HepG2 (cell line): ENCODE measurements at regions not wholly inside any gene's neighbourhood (a gene's known extent, or its start where the extent isn't known, plus 50 kb on each side); places are given as distances from the start of the nearest gene placed in this dataset.
A peak's percentile ranks its signal among the peaks of the same experiment; 100 is the strongest.

ENCODE experiments used
- DPF2 ChIP-seq: sonication (generic); formaldehyde crosslinking; IDR thresholded peaks from 2 replicates; pipeline ENCODE4 v1.4.0; 2020; ENCODE audit warnings: mild to moderate bottlenecking, low read depth, missing genetic modification reagents, borderline replicate concordance
- FOXJ3 ChIP-seq: sonication (generic); formaldehyde crosslinking; IDR thresholded peaks from 2 replicates; pipeline ENCODE4 v1.4.0; 2020; ENCODE audit warnings: missing genetic modification reagents, mild to moderate bottlenecking, borderline replicate concordance
- GATAD2A ChIP-seq: IDR thresholded peaks from 2 replicates; pipeline ENCODE4 v1.6.1; 2016
- GTF2F1 ChIP-seq: fragments of 150-350 bp; IDR thresholded peaks from 2 replicates; pipeline ENCODE4 v1.6.1; 2014; ENCODE audit warnings: low read length
- MAFK ChIP-seq, 2 experiments: IDR thresholded peaks in 1 of 2; conservative IDR thresholded peaks in 1 of 2; 2 replicates each; pipeline ENCODE4 v1.6.1; 2011; ENCODE audit warnings: improper control_type of control experiment in 2 of 2, low read length in 2 of 2
- NR2F6 ChIP-seq, 2 experiments: IDR thresholded peaks; 2 replicates each; pipeline ENCODE4 v1.6.1; 2016; ENCODE audit warnings: antibody characterized with exemption in 1 of 2, mild to moderate bottlenecking in 1 of 2
- ONECUT2 ChIP-seq: sonication (generic); formaldehyde crosslinking; IDR thresholded peaks from 2 replicates; pipeline ENCODE4 v1.4.0; 2020; ENCODE audit warnings: missing genetic modification reagents
- POLR2AphosphoS5 ChIP-seq: IDR thresholded peaks from 2 replicates; pipeline ENCODE4 v1.6.1; 2012; ENCODE audit warnings: low read depth, low read length
- REPIN1 ChIP-seq: sonication (generic); formaldehyde crosslinking; IDR thresholded peaks from 2 replicates; pipeline ENCODE4 v1.8.0; 2022; ENCODE audit warnings: missing genetic modification reagents, low read depth, mild to moderate bottlenecking, borderline replicate concordance
- SALL1 ChIP-seq: sonication (generic); formaldehyde crosslinking; IDR thresholded peaks from 2 replicates; pipeline ENCODE4 v1.8.0; 2022; ENCODE audit warnings: mild to moderate bottlenecking, missing genetic modification reagents
- SPEN ChIP-seq: sonication (generic); formaldehyde crosslinking; IDR thresholded peaks from 2 replicates; pipeline ENCODE4 v1.5.1; 2020; ENCODE audit warnings: low read depth, mild to moderate bottlenecking, missing genetic modification reagents
- ZMYM2 ChIP-seq: sonication (generic); formaldehyde crosslinking; IDR thresholded peaks from 2 replicates; pipeline ENCODE4 v1.8.0; 2022; ENCODE audit warnings: mild to moderate bottlenecking, missing genetic modification reagents
- ZNF615 ChIP-seq: sonication (generic); formaldehyde crosslinking; IDR thresholded peaks from 2 replicates; pipeline ENCODE4 v1.5.0; 2020; ENCODE audit warnings: mild to moderate bottlenecking, missing genetic modification reagents, borderline replicate concordance
- TF ChIP-seq, protein P1 (sequence below): sonication (generic); formaldehyde crosslinking; IDR thresholded peaks from 2 replicates; pipeline ENCODE4 v1.5.0; 2020; ENCODE audit warnings: mild to moderate bottlenecking, missing genetic modification reagents, borderline replicate concordance
- TF ChIP-seq, protein P2 (sequence below), 2 experiments: sonication (generic) in 1 of 2; formaldehyde crosslinking in 1 of 2; IDR thresholded peaks; 2 replicates each; pipeline versions ENCODE4 v1.4.0 to v1.6.1; 2016 to 2020; ENCODE audit warnings: borderline replicate concordance in 1 of 2, low read depth in 1 of 2, mild to moderate bottlenecking in 1 of 2, missing genetic modification reagents in 1 of 2
- TF ChIP-seq, protein P3 (sequence below): sonication (generic); formaldehyde crosslinking; IDR thresholded peaks from 2 replicates; pipeline ENCODE4 v1.9.0; 2022; ENCODE audit warnings: missing genetic modification reagents, mild to moderate bottlenecking, borderline replicate concordance
- TF ChIP-seq, protein P4 (sequence below): sonication (generic); formaldehyde crosslinking; IDR thresholded peaks from 2 replicates; pipeline ENCODE4 v1.4.0; 2020; ENCODE audit warnings: mild to moderate bottlenecking, missing genetic modification reagents

GRCh38 chr3:30258426-30259392 is 347.7 kb upstream of the TGFBR2 start (continued):
- TF ChIP-seq, protein P1, sequence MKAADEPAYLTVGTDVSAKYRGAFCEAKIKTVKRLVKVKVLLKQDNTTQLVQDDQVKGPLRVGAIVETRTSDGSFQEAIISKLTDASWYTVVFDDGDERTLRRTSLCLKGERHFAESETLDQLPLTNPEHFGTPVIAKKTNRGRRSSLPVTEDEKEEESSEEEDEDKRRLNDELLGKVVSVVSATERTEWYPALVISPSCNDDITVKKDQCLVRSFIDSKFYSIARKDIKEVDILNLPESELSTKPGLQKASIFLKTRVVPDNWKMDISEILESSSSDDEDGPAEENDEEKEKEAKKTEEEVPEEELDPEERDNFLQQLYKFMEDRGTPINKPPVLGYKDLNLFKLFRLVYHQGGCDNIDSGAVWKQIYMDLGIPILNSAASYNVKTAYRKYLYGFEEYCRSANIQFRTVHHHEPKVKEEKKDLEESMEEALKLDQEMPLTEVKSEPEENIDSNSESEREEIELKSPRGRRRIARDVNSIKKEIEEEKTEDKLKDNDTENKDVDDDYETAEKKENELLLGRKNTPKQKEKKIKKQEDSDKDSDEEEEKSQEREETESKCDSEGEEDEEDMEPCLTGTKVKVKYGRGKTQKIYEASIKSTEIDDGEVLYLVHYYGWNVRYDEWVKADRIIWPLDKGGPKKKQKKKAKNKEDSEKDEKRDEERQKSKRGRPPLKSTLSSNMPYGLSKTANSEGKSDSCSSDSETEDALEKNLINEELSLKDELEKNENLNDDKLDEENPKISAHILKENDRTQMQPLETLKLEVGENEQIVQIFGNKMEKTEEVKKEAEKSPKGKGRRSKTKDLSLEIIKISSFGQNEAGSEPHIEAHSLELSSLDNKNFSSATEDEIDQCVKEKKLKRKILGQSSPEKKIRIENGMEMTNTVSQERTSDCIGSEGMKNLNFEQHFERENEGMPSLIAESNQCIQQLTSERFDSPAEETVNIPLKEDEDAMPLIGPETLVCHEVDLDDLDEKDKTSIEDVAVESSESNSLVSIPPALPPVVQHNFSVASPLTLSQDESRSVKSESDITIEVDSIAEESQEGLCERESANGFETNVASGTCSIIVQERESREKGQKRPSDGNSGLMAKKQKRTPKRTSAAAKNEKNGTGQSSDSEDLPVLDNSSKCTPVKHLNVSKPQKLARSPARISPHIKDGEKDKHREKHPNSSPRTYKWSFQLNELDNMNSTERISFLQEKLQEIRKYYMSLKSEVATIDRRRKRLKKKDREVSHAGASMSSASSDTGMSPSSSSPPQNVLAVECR, result peak; percentile 54; the same call in 1 of the 2 replicates
- TF ChIP-seq, protein P2, sequence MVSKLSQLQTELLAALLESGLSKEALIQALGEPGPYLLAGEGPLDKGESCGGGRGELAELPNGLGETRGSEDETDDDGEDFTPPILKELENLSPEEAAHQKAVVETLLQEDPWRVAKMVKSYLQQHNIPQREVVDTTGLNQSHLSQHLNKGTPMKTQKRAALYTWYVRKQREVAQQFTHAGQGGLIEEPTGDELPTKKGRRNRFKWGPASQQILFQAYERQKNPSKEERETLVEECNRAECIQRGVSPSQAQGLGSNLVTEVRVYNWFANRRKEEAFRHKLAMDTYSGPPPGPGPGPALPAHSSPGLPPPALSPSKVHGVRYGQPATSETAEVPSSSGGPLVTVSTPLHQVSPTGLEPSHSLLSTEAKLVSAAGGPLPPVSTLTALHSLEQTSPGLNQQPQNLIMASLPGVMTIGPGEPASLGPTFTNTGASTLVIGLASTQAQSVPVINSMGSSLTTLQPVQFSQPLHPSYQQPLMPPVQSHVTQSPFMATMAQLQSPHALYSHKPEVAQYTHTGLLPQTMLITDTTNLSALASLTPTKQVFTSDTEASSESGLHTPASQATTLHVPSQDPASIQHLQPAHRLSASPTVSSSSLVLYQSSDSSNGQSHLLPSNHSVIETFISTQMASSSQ (IDR thresholded peaks at IDR 0.05; ENCODE audit: low read depth), result peak; percentile 98
- TF ChIP-seq, protein P2 (CRISPR knock-in tag; IDR thresholded peaks at IDR 0.05; ENCODE audit: borderline replicate concordance), result peak; percentile 100
- TF ChIP-seq MAFK (conservative IDR thresholded peaks at IDR 0.05 in 1 of 2, IDR thresholded peaks at IDR 0.05 in 1 of 2; ENCODE audit: low read length in 2 of 2) (peak; percentile 30 to 36; a peak in 3 of 4 replicates), NR2F6 (IDR thresholded peaks at IDR 0.05) (peak; percentile 90), NR2F6 (CRISPR knock-in tag; IDR thresholded peaks at IDR 0.05) (peak; percentile 84), ONECUT2 (no peak), GATAD2A (CRISPR knock-in tag) (peak; percentile 99), SALL1 (peak; percentile 100), POLR2AphosphoS5 (peak; percentile 49; the same call in 1 of the 2 replicates), GTF2F1 (no peak), DPF2 (CRISPR knock-in tag) (peak; percentile 90; the same call in 1 of the 2 replicates), REPIN1 (CRISPR knock-in tag) (peak; percentile 93), SPEN (0 out of 2 replicates have a peak, but pooled peaks have one; percentile 28), ZMYM2 (0 out of 2 replicates have a peak, but pooled peaks have one; percentile 56), ZNF615 (CRISPR knock-in tag) (peak; percentile 50; the same call in 1 of the 2 replicates), FOXJ3 (peak; percentile 98)
- TF ChIP-seq, protein P3, sequence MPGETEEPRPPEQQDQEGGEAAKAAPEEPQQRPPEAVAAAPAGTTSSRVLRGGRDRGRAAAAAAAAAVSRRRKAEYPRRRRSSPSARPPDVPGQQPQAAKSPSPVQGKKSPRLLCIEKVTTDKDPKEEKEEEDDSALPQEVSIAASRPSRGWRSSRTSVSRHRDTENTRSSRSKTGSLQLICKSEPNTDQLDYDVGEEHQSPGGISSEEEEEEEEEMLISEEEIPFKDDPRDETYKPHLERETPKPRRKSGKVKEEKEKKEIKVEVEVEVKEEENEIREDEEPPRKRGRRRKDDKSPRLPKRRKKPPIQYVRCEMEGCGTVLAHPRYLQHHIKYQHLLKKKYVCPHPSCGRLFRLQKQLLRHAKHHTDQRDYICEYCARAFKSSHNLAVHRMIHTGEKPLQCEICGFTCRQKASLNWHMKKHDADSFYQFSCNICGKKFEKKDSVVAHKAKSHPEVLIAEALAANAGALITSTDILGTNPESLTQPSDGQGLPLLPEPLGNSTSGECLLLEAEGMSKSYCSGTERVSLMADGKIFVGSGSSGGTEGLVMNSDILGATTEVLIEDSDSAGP (CRISPR knock-in tag), result peak; percentile 32; the same call in 1 of the 2 replicates
- TF ChIP-seq, protein P4, sequence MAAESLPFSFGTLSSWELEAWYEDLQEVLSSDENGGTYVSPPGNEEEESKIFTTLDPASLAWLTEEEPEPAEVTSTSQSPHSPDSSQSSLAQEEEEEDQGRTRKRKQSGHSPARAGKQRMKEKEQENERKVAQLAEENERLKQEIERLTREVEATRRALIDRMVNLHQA (CRISPR knock-in tag), result peak; percentile 54; the same call in 1 of the 2 replicates
